CD4-positive, alpha-beta T cell (primary cell): ENCODE measurements at regions not wholly inside any gene's neighbourhood (a gene's known extent, or its start where the extent isn't known, plus 50 kb on each side); places are given as distances from the start of the nearest gene placed in this dataset.

Source experiments
- ATAC-seq: fragments of 200-7000 bp; cut with Tn5 transposase; one replicate; pipeline ENCODE4 v1.10.0; 2022; ENCODE audit warnings: mild to moderate bottlenecking; ENCODE audit not compliant: poor library complexity
- CTCF ChIA-PET: fragments of 350-600 bp; sonication (Branson Sonifier 250); formaldehyde crosslinking; loops from one replicate; lab custom pipeline; 2021; ENCODE audit warnings: antibody characterized with exemption, inconsistent platforms; lab: Charles Lee
- POLR2A ChIA-PET: fragments of 350-600 bp; sonication (Branson Sonifier 250); formaldehyde crosslinking; loops from one replicate; lab custom pipeline; 2021; ENCODE audit warnings: antibody characterized with exemption, inconsistent platforms; lab: Charles Lee
- DNase-seq, 14 experiments: peaks; one replicate each; pipeline ENCODE4 v3.0.0-alpha.2; 2013 to 2020; ENCODE audit warnings: mixed read lengths in 2 of 14
- H3K27ac ChIP-seq, 2 donors: one replicate each; pipeline versions ENCODE4 v1.5.1 to v1.7.0; 2013; ENCODE audit warnings: low read length in 2 of 2, low read depth in 1 of 2, mild to moderate bottlenecking in 1 of 2
- H3K27me3 ChIP-seq, 2 experiments: 1 replicate in 1 of 2; 2 replicates in 1 of 2; pipeline versions ENCODE4 v1.6.1 to v1.7.0; 2013; ENCODE audit warnings: low read length in 2 of 2, control low read depth in 1 of 2, mild to moderate bottlenecking in 1 of 2, moderate library complexity in 1 of 2; ENCODE audit not compliant: insufficient read depth in 2 of 2, control insufficient read depth in 1 of 2
- H3K36me3 ChIP-seq: one replicate; pipeline ENCODE4 v1.6.1; 2013; ENCODE audit warnings: low read length, control low read depth; ENCODE audit not compliant: insufficient read depth
- H3K4me1 ChIP-seq: one replicate; pipeline ENCODE4 v1.6.1; 2013; ENCODE audit warnings: low read length, control low read depth; ENCODE audit not compliant: insufficient read depth
- H3K4me3 ChIP-seq: one replicate; pipeline ENCODE4 v1.5.1; 2013; ENCODE audit warnings: mild to moderate bottlenecking, low read length, moderate library complexity
- H3K9me3 ChIP-seq, 2 experiments: 1 replicate in 1 of 2; 2 replicates in 1 of 2; pipeline versions ENCODE4 v1.6.1 to v1.7.0; 2013; ENCODE audit warnings: low read length in 2 of 2, mild to moderate bottlenecking in 2 of 2, control low read depth in 1 of 2, moderate library complexity in 1 of 2; ENCODE audit not compliant: control insufficient read depth in 1 of 2, insufficient read depth in 1 of 2
- H3K27ac Mint-ChIP-seq: one replicate; pipeline ENCODE4 v1.8.0; 2020; ENCODE audit warnings: mixed read lengths
- H3K27me3 Mint-ChIP-seq: one replicate; pipeline ENCODE4 v1.8.0; 2021; ENCODE audit warnings: mixed read lengths
- H3K36me3 Mint-ChIP-seq: one replicate; pipeline ENCODE4 v1.8.0; 2021; ENCODE audit warnings: low read depth, mixed read lengths
- H3K4me1 Mint-ChIP-seq: one replicate; pipeline ENCODE4 v1.8.0; 2021; ENCODE audit warnings: low read depth, mixed read lengths
- H3K4me3 Mint-ChIP-seq: one replicate; pipeline ENCODE4 v1.8.0; 2020; ENCODE audit warnings: mild to moderate bottlenecking, mixed read lengths
- H3K9me3 Mint-ChIP-seq: one replicate; pipeline ENCODE4 v1.8.0; 2020; ENCODE audit warnings: mixed read lengths
- intact Hi-C, 2 experiments: fragments of 100-400 bp; cut with DNase I in 1 of 2; cut with micrococcal nuclease in 1 of 2; formaldehyde crosslinking; loops; one replicate each; pipeline versions ENCODE4 v1.15.1 to v1.9.0; 2023 to 2025; cut with DNase I, micrococcal nuclease
- TF ChIP-seq, protein P1 (sequence below): fragments of 200-600 bp; IDR thresholded peaks from one replicate; pipeline ENCODE4 v1.8.0; 2022; ENCODE audit warnings: antibody characterized with exemption, mild to moderate bottlenecking

GRCh38 chrX:22912616-22913015 is 87.1 kb upstream of the DDX53 start:
- H3K4me1 ChIP-seq, result no peaks in the 10 kb centered on the region
- Mint-ChIP-seq H3K27me3 (no peaks in the 10 kb centered on the region), H3K27ac (no peak overlapping the region), H3K4me1 (no peaks in the 10 kb centered on the region), H3K4me3 (no peak overlapping the region), H3K36me3 (no peaks in the 10 kb centered on the region), H3K9me3 (no peaks in the 10 kb centered on the region)
- H3K27me3 ChIP-seq, result no peaks in the 10 kb centered on the region
- POLR2A ChIA-PET, result no interaction called here
- ATAC-seq (no peak), DNase-seq (no peak)
- intact Hi-C loops, result no loop called here
- H3K9me3 ChIP-seq, result no peaks in the 10 kb centered on the region
- H3K36me3 ChIP-seq, result no peaks in the 10 kb centered on the region
- no peak overlapping the region for H3K27ac ChIP-seq
- no peak overlapping the region for H3K4me3 ChIP-seq
- TF ChIP-seq, protein P1, sequence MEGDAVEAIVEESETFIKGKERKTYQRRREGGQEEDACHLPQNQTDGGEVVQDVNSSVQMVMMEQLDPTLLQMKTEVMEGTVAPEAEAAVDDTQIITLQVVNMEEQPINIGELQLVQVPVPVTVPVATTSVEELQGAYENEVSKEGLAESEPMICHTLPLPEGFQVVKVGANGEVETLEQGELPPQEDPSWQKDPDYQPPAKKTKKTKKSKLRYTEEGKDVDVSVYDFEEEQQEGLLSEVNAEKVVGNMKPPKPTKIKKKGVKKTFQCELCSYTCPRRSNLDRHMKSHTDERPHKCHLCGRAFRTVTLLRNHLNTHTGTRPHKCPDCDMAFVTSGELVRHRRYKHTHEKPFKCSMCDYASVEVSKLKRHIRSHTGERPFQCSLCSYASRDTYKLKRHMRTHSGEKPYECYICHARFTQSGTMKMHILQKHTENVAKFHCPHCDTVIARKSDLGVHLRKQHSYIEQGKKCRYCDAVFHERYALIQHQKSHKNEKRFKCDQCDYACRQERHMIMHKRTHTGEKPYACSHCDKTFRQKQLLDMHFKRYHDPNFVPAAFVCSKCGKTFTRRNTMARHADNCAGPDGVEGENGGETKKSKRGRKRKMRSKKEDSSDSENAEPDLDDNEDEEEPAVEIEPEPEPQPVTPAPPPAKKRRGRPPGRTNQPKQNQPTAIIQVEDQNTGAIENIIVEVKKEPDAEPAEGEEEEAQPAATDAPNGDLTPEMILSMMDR, result no peak
- CTCF ChIA-PET, result no interaction called here

DNA sequence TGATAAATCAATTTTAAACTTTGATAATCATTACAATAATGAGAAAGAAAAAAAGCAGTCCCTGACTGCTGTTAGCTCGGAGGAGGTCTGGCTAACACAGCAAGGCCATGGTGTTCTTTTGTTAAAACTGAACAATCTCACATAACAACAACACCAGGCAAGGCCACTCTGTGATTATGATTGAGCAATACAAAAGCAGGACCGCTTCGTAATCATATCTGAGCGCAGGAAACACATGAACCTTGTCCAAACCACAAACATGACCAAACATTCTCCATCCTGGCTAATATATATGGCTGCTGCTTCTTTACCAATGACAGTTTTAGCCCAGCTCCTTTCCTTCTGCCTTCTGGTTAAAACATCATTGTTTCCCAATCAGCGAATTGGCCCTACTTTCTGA is 76.8 kb upstream of the DDX53 start:
- H3K4me1 ChIP-seq, result no peaks in the 10 kb centered on the region
- H3K27me3 ChIP-seq, result no peaks in the 10 kb centered on the region
- POLR2A ChIA-PET, result no interaction called here
- H3K27ac Mint-ChIP-seq, result no peak overlapping the region
- no peaks in the 10 kb centered on the region for H3K36me3 Mint-ChIP-seq
- DNase-seq, result no peak
- no peak overlapping the region for H3K27ac ChIP-seq
- CTCF ChIA-PET, result no interaction called here
- H3K9me3 Mint-ChIP-seq, result no peaks in the 10 kb centered on the region
- ATAC-seq, result no peak
- H3K36me3 ChIP-seq, result no peaks in the 10 kb centered on the region
- no peaks in the 10 kb centered on the region for H3K4me1 Mint-ChIP-seq
- TF ChIP-seq, protein P1, result no peak
- no peak overlapping the region for H3K4me3 Mint-ChIP-seq
- H3K27me3 Mint-ChIP-seq, result no peaks in the 10 kb centered on the region
- H3K4me3 ChIP-seq, result no peak overlapping the region
- no peaks in the 10 kb centered on the region for H3K9me3 ChIP-seq
- intact Hi-C loops, result no loop called here

DNA sequence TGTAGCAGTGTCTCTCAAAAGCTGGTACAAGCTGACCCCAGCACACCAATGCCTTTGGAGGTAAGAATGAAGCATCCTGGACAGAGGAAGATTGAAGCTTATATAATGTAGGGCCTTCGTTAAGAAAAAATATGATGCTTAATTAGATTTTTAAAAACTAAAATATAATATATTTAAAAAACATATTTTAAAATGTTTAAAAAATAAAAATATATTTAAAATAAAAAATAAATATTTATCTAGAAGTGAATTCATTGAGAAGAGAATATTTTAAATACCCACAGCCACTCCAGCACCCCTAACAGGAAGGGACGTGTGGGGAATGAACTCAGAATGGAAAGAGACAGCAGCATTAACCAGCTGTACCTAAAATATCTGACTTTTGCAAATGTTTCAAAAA is 65.1 kb upstream of the DDX53 start:
- Mint-ChIP-seq H3K4me1 (no peaks in the 10 kb centered on the region), H3K27me3 (no peaks in the 10 kb centered on the region), H3K36me3 (no peaks in the 10 kb centered on the region), H3K9me3 (no peaks in the 10 kb centered on the region), H3K27ac (no peak overlapping the region), H3K4me3 (no peak overlapping the region)
- TF ChIP-seq, protein P1, result no peak
- Histone ChIP-seq H3K4me1 (no peaks in the 10 kb centered on the region), H3K27me3 (no peaks in the 10 kb centered on the region), H3K27ac (no peak overlapping the region), H3K4me3 (no peak overlapping the region), H3K9me3 (no peaks in the 10 kb centered on the region), H3K36me3 (no peaks in the 10 kb centered on the region)
- POLR2A ChIA-PET, result no interaction called here
- intact Hi-C loops, result no loop called here
- DNase-seq (no peak), ATAC-seq (no peak)
- CTCF ChIA-PET, result no interaction called here
